ENCODE measurements at regions not wholly inside any gene's neighbourhood (a gene's known extent, or its start where the extent isn't known, plus 50 kb on each side); places are given as distances from the start of the nearest gene placed in this dataset.

DNA sequence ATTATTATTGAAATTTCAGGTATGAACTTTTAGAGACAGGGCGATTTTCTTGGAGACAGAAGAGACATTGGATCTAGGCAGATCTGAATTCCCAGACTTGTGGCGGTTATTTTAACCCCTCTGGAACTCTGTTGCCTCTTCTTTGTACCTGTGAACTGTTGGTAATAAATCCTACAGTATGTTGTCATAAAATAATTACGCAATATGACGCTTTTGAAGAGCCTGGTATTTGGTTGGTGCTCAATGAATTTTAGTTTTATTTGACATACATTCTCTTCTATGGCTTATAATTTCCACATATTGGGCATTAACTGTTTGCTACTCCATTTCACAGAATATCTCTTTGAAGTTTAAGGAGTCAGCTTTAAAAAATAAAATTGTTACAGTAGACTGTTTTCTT lies 1496.1 kb upstream of the IGFBP7 start:
- TF ChIP-seq, protein P1, sequence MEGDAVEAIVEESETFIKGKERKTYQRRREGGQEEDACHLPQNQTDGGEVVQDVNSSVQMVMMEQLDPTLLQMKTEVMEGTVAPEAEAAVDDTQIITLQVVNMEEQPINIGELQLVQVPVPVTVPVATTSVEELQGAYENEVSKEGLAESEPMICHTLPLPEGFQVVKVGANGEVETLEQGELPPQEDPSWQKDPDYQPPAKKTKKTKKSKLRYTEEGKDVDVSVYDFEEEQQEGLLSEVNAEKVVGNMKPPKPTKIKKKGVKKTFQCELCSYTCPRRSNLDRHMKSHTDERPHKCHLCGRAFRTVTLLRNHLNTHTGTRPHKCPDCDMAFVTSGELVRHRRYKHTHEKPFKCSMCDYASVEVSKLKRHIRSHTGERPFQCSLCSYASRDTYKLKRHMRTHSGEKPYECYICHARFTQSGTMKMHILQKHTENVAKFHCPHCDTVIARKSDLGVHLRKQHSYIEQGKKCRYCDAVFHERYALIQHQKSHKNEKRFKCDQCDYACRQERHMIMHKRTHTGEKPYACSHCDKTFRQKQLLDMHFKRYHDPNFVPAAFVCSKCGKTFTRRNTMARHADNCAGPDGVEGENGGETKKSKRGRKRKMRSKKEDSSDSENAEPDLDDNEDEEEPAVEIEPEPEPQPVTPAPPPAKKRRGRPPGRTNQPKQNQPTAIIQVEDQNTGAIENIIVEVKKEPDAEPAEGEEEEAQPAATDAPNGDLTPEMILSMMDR (IDR thresholded peaks at IDR 0.05 in 8 of 11, conservative IDR thresholded peaks at IDR 0.05 in 3 of 11) = no peak
- no peak for TF ChIP-seq POLR2A (IDR thresholded peaks at IDR 0.05)
- no peak for TF ChIP-seq POLR2AphosphoS5 (IDR thresholded peaks at IDR 0.05)

All from spleen (tissue), 7 donors.